ENCODE measurements at regions not wholly inside any gene's neighbourhood (a gene's known extent, or its start where the extent isn't known, plus 50 kb on each side); places are given as distances from the start of the nearest gene placed in this dataset.

DNA sequence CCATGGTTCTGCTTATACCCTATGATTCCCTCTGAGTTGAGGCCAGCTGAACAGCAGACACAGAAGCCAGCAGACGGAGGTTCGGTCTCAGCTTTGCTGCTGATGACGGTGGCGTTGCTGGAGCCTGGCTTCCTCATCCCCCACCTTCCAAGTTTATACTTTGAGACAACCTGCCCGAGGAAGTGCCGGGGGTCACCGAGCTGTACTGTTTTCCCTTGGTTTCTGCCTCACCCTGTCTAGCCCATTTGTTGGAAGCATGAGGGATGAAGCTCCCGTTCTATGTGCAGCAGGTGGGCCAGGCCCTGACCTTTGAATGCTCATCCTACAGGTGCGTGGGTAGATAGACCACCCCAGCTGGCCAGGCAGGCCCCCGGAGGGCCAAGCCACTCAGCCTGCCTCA lies 117.3 kb downstream of the MYCN start:
- TF ChIP-seq, protein P1, sequence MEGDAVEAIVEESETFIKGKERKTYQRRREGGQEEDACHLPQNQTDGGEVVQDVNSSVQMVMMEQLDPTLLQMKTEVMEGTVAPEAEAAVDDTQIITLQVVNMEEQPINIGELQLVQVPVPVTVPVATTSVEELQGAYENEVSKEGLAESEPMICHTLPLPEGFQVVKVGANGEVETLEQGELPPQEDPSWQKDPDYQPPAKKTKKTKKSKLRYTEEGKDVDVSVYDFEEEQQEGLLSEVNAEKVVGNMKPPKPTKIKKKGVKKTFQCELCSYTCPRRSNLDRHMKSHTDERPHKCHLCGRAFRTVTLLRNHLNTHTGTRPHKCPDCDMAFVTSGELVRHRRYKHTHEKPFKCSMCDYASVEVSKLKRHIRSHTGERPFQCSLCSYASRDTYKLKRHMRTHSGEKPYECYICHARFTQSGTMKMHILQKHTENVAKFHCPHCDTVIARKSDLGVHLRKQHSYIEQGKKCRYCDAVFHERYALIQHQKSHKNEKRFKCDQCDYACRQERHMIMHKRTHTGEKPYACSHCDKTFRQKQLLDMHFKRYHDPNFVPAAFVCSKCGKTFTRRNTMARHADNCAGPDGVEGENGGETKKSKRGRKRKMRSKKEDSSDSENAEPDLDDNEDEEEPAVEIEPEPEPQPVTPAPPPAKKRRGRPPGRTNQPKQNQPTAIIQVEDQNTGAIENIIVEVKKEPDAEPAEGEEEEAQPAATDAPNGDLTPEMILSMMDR (IDR thresholded peaks at IDR 0.05) = no peak
- no peak for TF ChIP-seq POLR2A (IDR thresholded peaks at IDR 0.05)
